ENCODE measurements at regions not wholly inside any gene's neighbourhood (a gene's known extent, or its start where the extent isn't known, plus 50 kb on each side); places are given as distances from the start of the nearest gene placed in this dataset.

- Histone ChIP-seq H3K4me1 (no peaks in the 10 kb centered on the region), H3K27me3 (no peaks in the 10 kb centered on the region), H3K9me3 (no peaks in the 10 kb centered on the region), H3K27ac (no peak overlapping the region), H3K36me3 (replicated peaks in 1 of 2; ENCODE audit: insufficient read depth in 1 of 2, low read depth in 2 of 2) (no peaks in the 10 kb centered on the region), H3K4me3 (no peak overlapping the region)
- 85 to 86% methylated on average over 5 of the region's 5 CpGs for WGBS, 2 donors
- intact Hi-C loops (cut with DNase I): no loop called here
- DNase-seq (no peak), ATAC-seq (no peak)
- TF ChIP-seq POLR2A (IDR thresholded peaks at IDR 0.05): no peak
- TF ChIP-seq, protein P1, sequence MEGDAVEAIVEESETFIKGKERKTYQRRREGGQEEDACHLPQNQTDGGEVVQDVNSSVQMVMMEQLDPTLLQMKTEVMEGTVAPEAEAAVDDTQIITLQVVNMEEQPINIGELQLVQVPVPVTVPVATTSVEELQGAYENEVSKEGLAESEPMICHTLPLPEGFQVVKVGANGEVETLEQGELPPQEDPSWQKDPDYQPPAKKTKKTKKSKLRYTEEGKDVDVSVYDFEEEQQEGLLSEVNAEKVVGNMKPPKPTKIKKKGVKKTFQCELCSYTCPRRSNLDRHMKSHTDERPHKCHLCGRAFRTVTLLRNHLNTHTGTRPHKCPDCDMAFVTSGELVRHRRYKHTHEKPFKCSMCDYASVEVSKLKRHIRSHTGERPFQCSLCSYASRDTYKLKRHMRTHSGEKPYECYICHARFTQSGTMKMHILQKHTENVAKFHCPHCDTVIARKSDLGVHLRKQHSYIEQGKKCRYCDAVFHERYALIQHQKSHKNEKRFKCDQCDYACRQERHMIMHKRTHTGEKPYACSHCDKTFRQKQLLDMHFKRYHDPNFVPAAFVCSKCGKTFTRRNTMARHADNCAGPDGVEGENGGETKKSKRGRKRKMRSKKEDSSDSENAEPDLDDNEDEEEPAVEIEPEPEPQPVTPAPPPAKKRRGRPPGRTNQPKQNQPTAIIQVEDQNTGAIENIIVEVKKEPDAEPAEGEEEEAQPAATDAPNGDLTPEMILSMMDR (IDR thresholded peaks at IDR 0.05): no peak
Measured at GRCh38 chr6:106022801-106023200, 63.3 kb upstream of the PRDM1 start.

- no peaks in the 10 kb centered on the region for H3K36me3 ChIP-seq (replicated peaks in 1 of 2; ENCODE audit: insufficient read depth in 1 of 2, low read depth in 2 of 2)
- H3K27ac ChIP-seq: no peak overlapping the region
- TF ChIP-seq, protein P1 (IDR thresholded peaks at IDR 0.05): no peak
- no peak for TF ChIP-seq POLR2A (IDR thresholded peaks at IDR 0.05)
Measured at GRCh38 chr6:106017454-106017853, 68.7 kb upstream of the PRDM1 start.

DNA sequence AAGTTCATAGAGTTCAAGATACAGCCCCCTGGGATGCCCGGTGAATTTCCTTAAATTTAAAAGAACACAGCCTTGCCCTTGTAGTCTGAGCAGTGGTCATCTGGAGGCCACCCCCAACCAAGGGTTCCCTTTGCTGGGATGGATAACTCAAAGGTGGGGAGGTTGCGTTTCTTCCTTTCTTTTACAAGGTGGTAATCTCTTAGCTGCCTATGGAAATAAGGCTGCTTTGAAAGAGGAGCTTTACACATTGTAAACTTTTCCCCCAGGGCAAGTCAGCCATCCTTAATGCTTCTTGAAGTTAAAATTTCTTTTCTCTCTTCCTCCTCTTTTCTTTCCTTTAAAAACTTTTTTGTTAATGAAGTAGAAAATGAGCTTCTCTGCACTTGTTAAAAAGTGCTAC lies 71.2 kb upstream of the PRDM1 start:
- H3K27ac ChIP-seq: no peak overlapping the region
- H3K4me3 ChIP-seq: no peak overlapping the region
- H3K36me3 ChIP-seq (replicated peaks in 1 of 2; ENCODE audit: insufficient read depth in 1 of 2, low read depth in 2 of 2): no peaks in the 10 kb centered on the region
- no peak for TF ChIP-seq POLR2A (IDR thresholded peaks at IDR 0.05)
- TF ChIP-seq, protein P1 (IDR thresholded peaks at IDR 0.05): no peak
- 52 to 58% methylated on average over 2 of the region's 2 CpGs for WGBS, 2 donors
- H3K4me1 ChIP-seq: no peaks in the 10 kb centered on the region
- H3K27me3 ChIP-seq: no peaks in the 10 kb centered on the region
- H3K9me3 ChIP-seq: no peaks in the 10 kb centered on the region
- no peak for ATAC-seq
- no peak for DNase-seq
- intact Hi-C loops (cut with DNase I): no loop called here

More at GRCh38 chr6:106017454-106017853, 68.7 kb upstream of the PRDM1 start:
- DNase-seq: no peak
- Histone ChIP-seq H3K4me3 (no peak overlapping the region), H3K4me1 (no peaks in the 10 kb centered on the region), H3K27me3 (no peaks in the 10 kb centered on the region), H3K9me3 (no peaks in the 10 kb centered on the region)
- no peak for ATAC-seq
- intact Hi-C loops (cut with DNase I): no loop called here
- 57 to 61% methylated on average over 5 of the region's 5 CpGs for WGBS, 2 donors

DNA sequence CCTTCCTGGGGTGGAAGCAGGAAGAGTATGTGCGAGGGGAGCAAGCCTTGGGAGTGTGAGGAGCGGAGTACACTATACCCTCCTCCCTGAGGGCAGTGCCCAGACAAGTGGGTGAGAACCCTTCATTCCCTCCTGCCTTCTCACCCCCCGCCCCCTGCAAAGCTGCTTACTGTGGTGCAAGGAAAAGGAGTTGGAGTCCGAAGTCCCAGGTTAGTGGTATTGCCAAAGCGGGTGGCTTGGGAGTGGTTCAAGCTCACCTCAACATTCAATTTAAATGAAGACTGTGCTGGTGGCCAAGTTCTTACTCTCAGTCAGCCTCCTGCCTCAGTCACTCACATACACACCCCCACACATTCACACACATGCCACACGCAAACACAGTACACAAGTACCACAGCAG lies 74.7 kb upstream of the PRDM1 start:
- TF ChIP-seq, protein P1 (IDR thresholded peaks at IDR 0.05): no peak
- TF ChIP-seq POLR2A (IDR thresholded peaks at IDR 0.05): no peak
- intact Hi-C loops (cut with DNase I): no loop called here
- no peaks in the 10 kb centered on the region for H3K9me3 ChIP-seq
- no peaks in the 10 kb centered on the region for H3K27me3 ChIP-seq
- ATAC-seq (no peak), DNase-seq (no peak)
- 93 to 95% methylated on average over 3 to 6 of the region's 6 CpGs for WGBS, 2 donors
- H3K36me3 ChIP-seq (replicated peaks in 1 of 2; ENCODE audit: insufficient read depth in 1 of 2, low read depth in 2 of 2): no peaks in the 10 kb centered on the region
- no peak overlapping the region for H3K4me3 ChIP-seq
- H3K4me1 ChIP-seq: no peaks in the 10 kb centered on the region
- H3K27ac ChIP-seq: no peak overlapping the region

GRCh38 chr6:106005954-106006353 lies 80.2 kb upstream of the PRDM1 start:
- H3K4me1 ChIP-seq: no peaks in the 10 kb centered on the region
- H3K27ac ChIP-seq: no peak overlapping the region

More at GRCh38 chr6:106005954-106006353, 80.2 kb upstream of the PRDM1 start:
- intact Hi-C loops (cut with DNase I): no loop called here
- ATAC-seq (no peak), DNase-seq (no peak)
- Histone ChIP-seq H3K36me3 (replicated peaks in 1 of 2; ENCODE audit: insufficient read depth in 1 of 2, low read depth in 2 of 2) (no peaks in the 10 kb centered on the region), H3K27me3 (no peaks in the 10 kb centered on the region), H3K4me3 (no peak overlapping the region), H3K9me3 (no peaks in the 10 kb centered on the region)
- 75% methylated on average over 6 of the region's 6 CpGs for WGBS, 2 donors
- TF ChIP-seq POLR2A (IDR thresholded peaks at IDR 0.05): no peak
- TF ChIP-seq, protein P1 (IDR thresholded peaks at IDR 0.05): no peak

All from body of pancreas (tissue), 4 donors.